Mucosa of descending colon (tissue), 3 donors: ENCODE measurements at regions not wholly inside any gene's neighbourhood (a gene's known extent, or its start where the extent isn't known, plus 50 kb on each side); places are given as distances from the start of the nearest gene placed in this dataset.

Source experiments
- ATAC-seq: fragments of 200-7000 bp; cut with Tn5 transposase; one replicate; pipeline ENCODE4 v1.9.1; 2020; ENCODE audit warnings: mild to moderate bottlenecking, moderate library complexity
- DNase-seq, 3 donors: peaks; one replicate each; pipeline ENCODE4 v3.0.0-alpha.2; 2020
- H3K36me3 ChIP-seq: fragments of 200-600 bp; one replicate; pipeline ENCODE4 v1.8.0; 2021; ENCODE audit warnings: low read depth, mild to moderate bottlenecking
- H3K4me1 ChIP-seq: fragments of 200-600 bp; one replicate; pipeline ENCODE4 v1.8.0; 2021; ENCODE audit warnings: low read depth, mild to moderate bottlenecking
- H3K4me3 ChIP-seq: fragments of 200-600 bp; one replicate; pipeline ENCODE4 v1.8.0; 2021; ENCODE audit warnings: mild to moderate bottlenecking
- H3K9me3 ChIP-seq: fragments of 200-600 bp; one replicate; pipeline ENCODE4 v1.8.0; 2021; ENCODE audit warnings: mild to moderate bottlenecking
- CTCF ChIP-seq: fragments of 200-600 bp; IDR thresholded peaks from one replicate; pipeline ENCODE4 v1.8.0; 2022; ENCODE audit warnings: antibody characterized with exemption, mild to moderate bottlenecking
- intact Hi-C, 2 donors: fragments of 100-400 bp; cut with DNase I in 1 of 2; cut with micrococcal nuclease in 1 of 2; formaldehyde crosslinking; loops; one replicate each; pipeline versions ENCODE4 v1.11.0 to v1.11.1; 2022; cut with DNase I, micrococcal nuclease
- donor health status: DM: no; HTN: no; CAD: no; lungs with moderate emphysema.
- donor health status: DM: no; HTN: no; CAD: no.
- donor health status: DM: no; HTN: yes; CAD: no.

GRCh38 chr2:107414376-107414775 lies 412.3 kb upstream of the RGPD4 start:
- intact Hi-C loops, result no loop called here
- ATAC-seq (no peak), DNase-seq (no peak)
- H3K36me3 ChIP-seq, result no peaks in the 10 kb centered on the region
- H3K4me3 ChIP-seq, result no peak overlapping the region
- H3K4me1 ChIP-seq, result no peaks in the 10 kb centered on the region
- TF ChIP-seq CTCF, result no peak
- H3K9me3 ChIP-seq, result no peaks in the 10 kb centered on the region

GRCh38 chr2:107418708-107419107 lies 408.0 kb upstream of the RGPD4 start:
- Histone ChIP-seq H3K4me3 (no peak overlapping the region), H3K4me1 (no peaks in the 10 kb centered on the region), H3K9me3 (no peaks in the 10 kb centered on the region), H3K36me3 (no peaks in the 10 kb centered on the region)
- no peak for ATAC-seq
- DNase-seq, result no peak
- intact Hi-C loops, result no loop called here
- TF ChIP-seq CTCF, result no peak

- Histone ChIP-seq H3K4me3 (no peak overlapping the region), H3K36me3 (no peaks in the 10 kb centered on the region), H3K4me1 (no peaks in the 10 kb centered on the region), H3K9me3 (no peaks in the 10 kb centered on the region)
- intact Hi-C loops, result no loop called here
- TF ChIP-seq CTCF, result no peak
- DNase-seq (no peak), ATAC-seq (no peak)
Measured at GRCh38 chr2:107419191-107419590, 407.5 kb upstream of the RGPD4 start.

- ATAC-seq (no peak), DNase-seq (no peak)
- no peak overlapping the region for H3K4me3 ChIP-seq
- H3K9me3 ChIP-seq, result peaks cover 3% of the 10 kb centered on the region
- intact Hi-C loops, result no loop called here
- no peak for TF ChIP-seq CTCF
- H3K4me1 ChIP-seq, result no peaks in the 10 kb centered on the region
- H3K36me3 ChIP-seq, result no peaks in the 10 kb centered on the region
Measured at GRCh38 chr2:107428781-107429180, 397.9 kb upstream of the RGPD4 start.

GRCh38 chr2:107430006-107430405 lies 396.7 kb upstream of the RGPD4 start:
- Histone ChIP-seq H3K36me3 (no peaks in the 10 kb centered on the region), H3K4me1 (no peaks in the 10 kb centered on the region), H3K9me3 (peaks cover 3% of the 10 kb centered on the region), H3K4me3 (no peak overlapping the region)
- DNase-seq (no peak), ATAC-seq (no peak)
- intact Hi-C loops, result no loop called here
- TF ChIP-seq CTCF, result no peak

GRCh38 chr2:107430596-107431266 lies 396.0 kb upstream of the RGPD4 start:
- Histone ChIP-seq H3K4me1 (no peaks in the 10 kb centered on the region), H3K4me3 (no peak overlapping the region), H3K36me3 (no peaks in the 10 kb centered on the region), H3K9me3 (peaks cover 3% of the 10 kb centered on the region)
- TF ChIP-seq CTCF, result no peak
- intact Hi-C loops, result no loop called here
- no peak for DNase-seq
- no peak for ATAC-seq
